HUES48 (cell line): ENCODE measurements at regions not wholly inside any gene's neighbourhood (a gene's known extent, or its start where the extent isn't known, plus 50 kb on each side); places are given as distances from the start of the nearest gene placed in this dataset.
"Not testable (repeated sequence)": the region's sequence is repeated elsewhere in the genome, so short reads cannot be mapped to it uniquely, and the experiment has no call there.

Experiments used
- H3K27ac ChIP-seq: one replicate; pipeline ENCODE4 v1.7.0; 2013; ENCODE audit warnings: low read depth, low read length, inconsistent platforms
- H3K27me3 ChIP-seq: 2 replicates; pipeline ENCODE4 v1.6.1; 2013; ENCODE audit warnings: mild to moderate bottlenecking, low read length; ENCODE audit not compliant: control insufficient read depth, insufficient read depth
- H3K36me3 ChIP-seq: 2 replicates; pipeline ENCODE4 v1.6.1; 2013; ENCODE audit warnings: low read length; ENCODE audit not compliant: control insufficient read depth, insufficient read depth
- H3K4me1 ChIP-seq: 2 replicates; pipeline ENCODE4 v1.6.1; 2013; ENCODE audit warnings: mild to moderate bottlenecking, low read length; ENCODE audit not compliant: control insufficient read depth, insufficient read depth
- H3K4me3 ChIP-seq: 2 replicates; pipeline ENCODE4 v1.5.1; 2013; ENCODE audit warnings: mild to moderate bottlenecking, low read depth, low read length
- H3K9ac ChIP-seq: 2 replicates; pipeline ENCODE4 v1.6.1; 2013; ENCODE audit warnings: mild to moderate bottlenecking, low read depth, low read length, moderate library complexity
- H3K9me3 ChIP-seq: 2 replicates; pipeline ENCODE4 v1.6.1; 2013; ENCODE audit warnings: low read length; ENCODE audit not compliant: control insufficient read depth, insufficient read depth

GRCh38 chr13:44141725-44142539, 231.7 kb upstream of the SERP2 start:
- Histone ChIP-seq H3K4me1 (peaks cover 22% of the 10 kb centered on the region), H3K36me3 (no peaks in the 10 kb centered on the region), H3K9me3 (no peaks in the 10 kb centered on the region), H3K27ac (peak overlapping the region; percentile 94), H3K27me3 (no peaks in the 10 kb centered on the region), H3K4me3 (peak overlapping the region; percentile 86), H3K9ac (peak overlapping the region; percentile 94)

GRCh38 chr13:44142540-44142867, 231.1 kb upstream of the SERP2 start:
- no peak overlapping the region for H3K27ac ChIP-seq
- H3K36me3 ChIP-seq = no peaks in the 10 kb centered on the region
- H3K27me3 ChIP-seq = no peaks in the 10 kb centered on the region
- peak overlapping the region; percentile 84 for H3K9ac ChIP-seq
- peak overlapping the region; percentile 82 for H3K4me3 ChIP-seq
- H3K9me3 ChIP-seq = no peaks in the 10 kb centered on the region
- peaks cover 22% of the 10 kb centered on the region for H3K4me1 ChIP-seq

GRCh38 chr13:44142941-44143665, 230.5 kb upstream of the SERP2 start:
- H3K4me3 ChIP-seq = peak overlapping the region; percentile 82
- H3K4me1 ChIP-seq = peaks cover 22% of the 10 kb centered on the region
- no peak overlapping the region for H3K9ac ChIP-seq
- no peak overlapping the region for H3K27ac ChIP-seq
- H3K9me3 ChIP-seq = no peaks in the 10 kb centered on the region
- no peaks in the 10 kb centered on the region for H3K36me3 ChIP-seq
- H3K27me3 ChIP-seq = no peaks in the 10 kb centered on the region

GRCh38 chr13:44146138-44146537, 227.5 kb upstream of the SERP2 start:
- H3K9ac ChIP-seq = no peak overlapping the region
- H3K9me3 ChIP-seq = no peaks in the 10 kb centered on the region
- H3K4me1 ChIP-seq = peaks cover 6% of the 10 kb centered on the region

GRCh38 chr13:44147233-44147632, 226.4 kb upstream of the SERP2 start:
- Histone ChIP-seq H3K27me3 (no peaks in the 10 kb centered on the region), H3K27ac (no peak overlapping the region), H3K4me1 (no peaks in the 10 kb centered on the region), H3K9me3 (no peaks in the 10 kb centered on the region), H3K4me3 (no peak overlapping the region), H3K9ac (no peak overlapping the region), H3K36me3 (no peaks in the 10 kb centered on the region)

More at GRCh38 chr13:44146138-44146537, 227.5 kb upstream of the SERP2 start:
- no peaks in the 10 kb centered on the region for H3K36me3 ChIP-seq
- H3K4me3 ChIP-seq = no peak overlapping the region
- no peaks in the 10 kb centered on the region for H3K27me3 ChIP-seq
- no peak overlapping the region for H3K27ac ChIP-seq

GRCh38 chr13:44147648-44148047, 226.0 kb upstream of the SERP2 start:
- H3K4me3 ChIP-seq = no peak overlapping the region

GRCh38 chr13:44148159-44148914, 225.3 kb upstream of the SERP2 start:
- H3K27ac ChIP-seq = no peak overlapping the region
- no peak overlapping the region for H3K9ac ChIP-seq
- H3K36me3 ChIP-seq = no peaks in the 10 kb centered on the region
- no peaks in the 10 kb centered on the region for H3K9me3 ChIP-seq
- no peak overlapping the region for H3K4me3 ChIP-seq
- no peaks in the 10 kb centered on the region for H3K4me1 ChIP-seq
- H3K27me3 ChIP-seq = no peaks in the 10 kb centered on the region

More at GRCh38 chr13:44147648-44148047, 226.0 kb upstream of the SERP2 start:
- no peaks in the 10 kb centered on the region for H3K4me1 ChIP-seq
- H3K9ac ChIP-seq = no peak overlapping the region
- H3K27ac ChIP-seq = no peak overlapping the region
- H3K36me3 ChIP-seq = no peaks in the 10 kb centered on the region
- no peaks in the 10 kb centered on the region for H3K9me3 ChIP-seq
- H3K27me3 ChIP-seq = no peaks in the 10 kb centered on the region

- not testable (repeated sequence) for H3K36me3 ChIP-seq, H3K27ac ChIP-seq
Measured at GRCh38 chr13:44149231-44149630, 224.4 kb upstream of the SERP2 start.

GRCh38 chr13:44149821-44150220, 223.8 kb upstream of the SERP2 start:
- no peaks in the 10 kb centered on the region for H3K4me1 ChIP-seq
- no peaks in the 10 kb centered on the region for H3K27me3 ChIP-seq
- no peaks in the 10 kb centered on the region for H3K9me3 ChIP-seq
- H3K36me3 ChIP-seq = no peaks in the 10 kb centered on the region
- no peak overlapping the region for H3K4me3 ChIP-seq
- H3K9ac ChIP-seq = no peak overlapping the region
- H3K27ac ChIP-seq = no peak overlapping the region

More at GRCh38 chr13:44149231-44149630, 224.4 kb upstream of the SERP2 start:
- not testable (repeated sequence) for H3K27me3 ChIP-seq, H3K9ac ChIP-seq, H3K4me1 ChIP-seq, H3K9me3 ChIP-seq, H3K4me3 ChIP-seq

- Histone ChIP-seq H3K27me3 (no peaks in the 10 kb centered on the region), H3K36me3 (no peaks in the 10 kb centered on the region), H3K9ac (no peak overlapping the region), H3K4me1 (no peaks in the 10 kb centered on the region), H3K27ac (no peak overlapping the region), H3K9me3 (no peaks in the 10 kb centered on the region), H3K4me3 (no peak overlapping the region)
Measured at GRCh38 chr13:44151474-44151873, 222.2 kb upstream of the SERP2 start.

- no peaks in the 10 kb centered on the region for H3K4me1 ChIP-seq
- no peaks in the 10 kb centered on the region for H3K36me3 ChIP-seq
- no peak overlapping the region for H3K27ac ChIP-seq
Measured at GRCh38 chr13:44153496-44153895, 220.1 kb upstream of the SERP2 start.

More at GRCh38 chr13:44153496-44153895, 220.1 kb upstream of the SERP2 start:
- Histone ChIP-seq H3K9me3 (no peaks in the 10 kb centered on the region), H3K9ac (no peak overlapping the region), H3K27me3 (no peaks in the 10 kb centered on the region), H3K4me3 (no peak overlapping the region)
